NCI-H526 treated with DMSO at 0.1 percent for 48 hours (cell line): ENCODE measurements at regions not wholly inside any gene's neighbourhood (a gene's known extent, or its start where the extent isn't known, plus 50 kb on each side); places are given as distances from the start of the nearest gene placed in this dataset.
"Not testable (repeated sequence)": the region's sequence is repeated elsewhere in the genome, so short reads cannot be mapped to it uniquely, and the experiment has no call there.

Experiments
- DNase-seq: peaks from one replicate; lab custom pipeline; 2025; lab: John Stamatoyannopoulos, UW

DNA sequence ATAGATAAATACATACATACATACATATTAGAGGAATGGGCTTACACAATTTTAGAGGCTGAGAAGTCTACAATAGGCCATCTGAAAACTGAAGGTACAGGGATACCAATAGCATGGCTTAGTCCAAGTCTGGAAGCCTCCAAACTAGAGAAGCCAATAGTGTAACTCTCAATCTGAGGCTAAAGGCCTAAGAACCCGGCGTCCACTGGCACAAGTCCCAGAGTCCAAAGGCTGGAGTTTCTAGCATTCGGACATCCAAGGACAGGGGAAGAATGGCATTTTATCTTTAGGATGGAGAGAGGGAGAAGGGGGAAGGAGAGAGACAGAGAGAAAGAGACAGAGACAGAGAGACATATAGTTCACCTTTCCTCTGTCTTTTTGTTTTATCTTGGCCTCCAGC lies 63.7 kb upstream of the SYT4 start:
- no peak for DNase-seq

- no peak for DNase-seq
Measured at GRCh38 chr18:43350176-43350575, 72.9 kb upstream of the SYT4 start.

- no peak for DNase-seq
Measured at GRCh38 chr18:43364535-43364934, 87.2 kb upstream of the SYT4 start.

DNA sequence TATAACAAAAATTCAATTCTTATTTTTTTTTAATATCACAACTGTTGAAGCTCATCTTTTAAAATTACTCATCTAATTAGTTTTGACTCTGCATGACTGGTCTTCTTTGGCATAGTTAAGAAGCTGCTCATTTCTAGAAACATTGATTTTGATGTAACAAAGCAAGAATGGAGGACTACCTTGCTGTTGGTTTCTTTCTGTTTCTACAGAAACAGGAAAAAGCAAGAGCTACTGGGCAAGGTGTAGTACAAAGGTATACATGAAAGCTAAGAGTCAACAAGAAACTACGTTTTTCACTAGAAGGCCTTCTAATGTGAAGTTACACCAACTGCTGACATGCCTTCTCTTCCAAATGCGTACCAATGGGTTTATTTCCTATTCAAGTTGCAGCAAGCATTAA lies 90.6 kb upstream of the SYT4 start:
- DNase-seq: no peak

DNA sequence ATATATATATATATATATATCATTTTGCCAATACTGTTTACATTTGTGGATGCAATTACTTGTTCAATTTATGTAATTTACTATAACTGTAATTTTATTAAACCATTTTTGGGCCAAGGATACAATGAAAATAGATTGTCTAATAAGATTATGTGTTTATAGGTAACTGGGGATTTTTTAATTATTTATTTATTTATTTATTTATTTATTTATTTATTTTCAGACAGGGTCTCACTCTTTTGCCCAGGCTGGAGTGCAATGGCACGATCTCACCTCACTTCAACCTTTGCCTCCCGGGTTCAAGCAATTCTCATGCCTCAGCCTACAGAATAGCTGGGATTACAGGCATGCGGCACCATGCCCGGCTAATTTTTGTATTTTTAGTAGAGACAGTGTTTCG lies 92.0 kb upstream of the SYT4 start:
- not testable (repeated sequence) for DNase-seq

DNA sequence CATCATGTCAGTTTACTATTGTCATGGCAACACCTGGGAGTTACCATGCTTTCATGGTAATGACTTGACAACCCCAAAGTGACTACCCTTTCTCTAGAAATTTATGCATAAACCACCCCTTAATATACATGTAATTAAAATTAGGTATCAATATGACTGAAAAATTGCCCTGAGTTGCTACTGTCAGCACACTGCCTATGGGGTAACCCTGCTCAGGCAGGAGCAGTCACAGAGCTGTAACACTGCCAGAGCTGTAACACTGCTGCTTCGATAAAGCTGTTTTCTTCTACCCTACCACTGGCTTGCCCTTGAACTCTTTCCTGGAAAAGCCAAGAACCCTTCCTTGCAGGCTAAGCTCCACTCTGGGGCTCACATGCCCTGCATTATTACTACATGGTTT lies 95.5 kb upstream of the SYT4 start:
- no peak for DNase-seq

DNA sequence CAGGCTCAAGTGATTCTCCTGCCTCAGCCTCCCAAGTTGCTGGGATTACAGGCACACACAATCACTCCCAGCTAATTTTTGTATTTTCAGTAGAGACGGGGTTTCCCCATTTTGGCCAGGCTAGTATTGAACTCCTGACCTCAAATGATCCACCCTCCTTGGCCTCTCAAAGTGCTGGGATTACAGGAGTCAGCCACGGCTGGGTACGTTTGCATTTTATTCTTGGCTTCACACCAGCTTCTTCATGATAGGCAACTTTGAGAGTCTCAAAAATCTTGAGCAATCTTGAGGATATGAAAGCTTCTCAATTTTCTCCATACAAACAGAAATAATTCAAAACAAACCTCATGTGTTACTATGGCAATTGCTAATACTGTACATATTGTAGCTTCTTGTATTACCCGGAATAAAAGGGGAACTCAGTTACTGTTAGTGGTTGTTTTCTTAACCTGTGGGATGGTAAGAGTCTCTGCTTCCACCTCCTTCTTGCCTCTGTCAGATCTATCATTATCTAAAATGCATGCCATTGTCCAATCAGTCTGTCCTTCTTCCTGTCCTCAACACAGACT lies 102.9 kb upstream of the SYT4 start:
- DNase-seq: no peak

DNA sequence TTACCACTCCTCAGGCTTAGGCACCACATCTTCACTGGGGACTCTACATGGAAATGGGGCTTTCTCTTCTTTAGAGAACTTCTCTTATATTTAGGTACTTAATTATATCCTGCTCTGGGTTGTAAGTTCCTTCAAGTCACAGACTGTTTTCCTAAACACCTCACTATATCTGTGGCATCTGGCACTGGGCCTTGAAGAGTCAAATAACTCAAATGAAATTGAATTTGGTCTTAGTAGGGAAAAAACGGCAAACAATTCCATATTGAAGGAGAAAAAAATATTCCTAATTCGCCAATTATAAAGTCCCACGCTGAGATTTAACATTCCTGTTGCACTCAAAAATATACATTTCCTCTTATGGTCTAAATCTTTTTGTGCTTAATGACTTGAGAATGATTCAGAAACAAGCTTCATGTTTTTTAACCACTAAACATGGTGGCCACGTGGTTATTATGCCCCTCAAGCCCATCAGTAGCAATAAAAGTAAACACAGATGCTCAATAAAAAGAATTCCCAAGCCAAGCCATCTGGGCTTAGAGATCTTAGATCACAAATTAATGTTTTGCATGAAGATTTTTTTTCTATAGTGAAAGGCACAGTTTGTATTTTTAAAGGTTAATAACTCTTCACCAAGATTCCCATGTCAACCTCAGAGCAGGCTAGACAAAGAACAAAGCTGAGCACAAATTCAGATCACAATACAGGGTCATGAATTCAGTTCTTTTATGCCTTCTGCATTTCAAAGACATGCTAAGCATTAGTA lies 105.5 kb upstream of the SYT4 start:
- DNase-seq: no peak

- DNase-seq: no peak
Measured at GRCh38 chr18:43389163-43389562, 111.9 kb upstream of the SYT4 start.

DNA sequence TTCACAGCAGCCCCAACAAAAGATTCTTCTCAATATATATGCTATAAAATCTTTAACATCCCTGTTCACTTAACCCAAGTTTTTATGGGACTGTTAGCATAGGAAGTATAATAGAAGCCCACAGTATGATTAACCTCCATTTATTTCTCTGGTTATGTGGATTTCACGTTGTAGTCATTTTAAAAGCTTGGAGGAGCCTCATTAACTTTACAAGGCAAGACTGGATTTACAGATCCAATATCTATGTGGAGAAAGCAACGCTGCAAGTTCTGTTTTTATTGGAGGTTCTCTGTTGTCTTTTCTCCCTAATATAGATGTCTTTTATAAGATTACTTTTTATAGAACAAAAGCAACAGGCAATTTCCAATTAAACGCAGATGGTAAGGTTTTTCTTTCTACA lies 114.9 kb upstream of the SYT4 start:
- no peak for DNase-seq

GRCh38 chr18:43393174-43393573 lies 115.9 kb upstream of the SYT4 start:
- no peak for DNase-seq

DNA sequence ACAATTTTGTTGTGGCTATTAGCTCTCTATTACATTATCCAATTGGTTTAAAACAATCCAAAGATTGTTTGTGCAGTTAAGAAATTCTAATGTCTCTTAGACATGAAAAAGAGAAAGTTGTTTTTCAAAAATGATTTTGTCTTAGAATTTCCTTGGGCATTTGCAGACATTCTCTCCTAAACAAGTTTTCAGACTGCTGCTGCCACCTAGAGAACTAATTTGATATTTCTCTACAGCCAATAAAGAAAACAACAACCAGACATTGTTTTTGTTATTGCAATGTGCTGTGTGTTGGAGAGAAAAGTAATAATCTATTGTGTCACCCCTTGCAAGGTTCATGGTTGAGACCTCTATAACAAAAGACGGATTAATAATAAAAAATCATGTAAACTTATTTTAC lies 119.0 kb upstream of the SYT4 start:
- no peak for DNase-seq

GRCh38 chr18:43398601-43399000 lies 121.3 kb upstream of the SYT4 start:
- no peak for DNase-seq

DNA sequence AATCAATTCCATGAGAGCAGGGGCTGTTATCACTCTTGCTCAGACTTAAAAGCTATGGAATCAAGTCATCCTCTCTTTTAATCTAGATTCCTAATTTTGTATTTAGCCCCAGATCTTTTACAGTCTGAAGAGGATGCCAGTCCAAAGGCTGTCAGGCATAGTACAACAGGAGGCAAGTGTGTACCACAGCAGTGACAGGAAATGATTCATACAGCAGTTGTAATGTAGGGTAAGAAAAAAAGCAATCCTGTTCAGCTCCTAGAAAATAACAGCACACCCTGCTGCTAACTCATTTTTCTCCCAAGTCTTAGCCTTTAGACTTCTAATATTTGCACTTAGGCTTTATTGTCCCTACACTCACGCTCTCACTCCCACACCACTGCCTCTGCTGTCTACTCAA lies 127.8 kb upstream of the SYT4 start:
- DNase-seq: no peak

DNA sequence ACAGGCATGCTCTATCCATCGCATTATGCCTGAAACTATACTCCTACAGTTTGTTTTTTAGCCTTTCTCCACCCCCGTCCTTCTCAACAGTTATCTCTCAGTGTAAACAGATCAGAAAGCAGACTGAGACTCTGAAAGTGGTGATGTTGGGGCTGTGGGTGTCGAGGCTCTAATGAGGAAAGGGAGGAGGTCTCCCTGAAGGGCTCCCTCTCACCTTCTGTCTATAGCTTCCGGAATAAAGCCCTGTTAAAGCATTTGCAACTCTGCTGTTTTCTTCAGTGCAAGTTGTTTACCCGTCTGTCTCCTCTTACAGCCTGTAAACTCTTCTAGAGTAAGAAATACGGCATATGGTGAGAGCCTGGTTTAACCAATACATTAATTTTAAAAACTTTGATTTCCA lies 136.7 kb upstream of the SYT4 start:
- DNase-seq: no peak

- no peak for DNase-seq
Measured at GRCh38 chr18:43420091-43420490, 142.8 kb upstream of the SYT4 start.

DNA sequence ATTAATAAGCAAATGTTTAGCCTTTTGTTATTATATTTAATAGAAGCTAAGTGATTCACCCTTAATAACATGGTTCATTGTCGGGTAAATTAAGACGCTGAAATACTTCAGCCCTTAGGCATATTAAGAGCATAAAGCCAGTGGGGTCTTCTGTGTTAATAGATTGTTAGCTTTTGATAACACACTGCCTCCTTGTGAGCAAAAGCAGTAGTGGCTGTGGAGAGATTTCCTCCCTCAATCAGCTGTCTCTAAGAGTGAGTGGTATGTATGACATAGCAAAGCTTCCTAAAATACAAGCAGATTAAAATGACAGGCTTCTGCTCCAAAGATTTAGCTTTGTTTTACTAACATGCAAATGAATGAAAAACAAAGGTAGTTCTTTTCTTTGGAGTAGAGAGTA lies 143.7 kb upstream of the SYT4 start:
- DNase-seq: no peak

- no peak for DNase-seq
Measured at GRCh38 chr18:43422518-43422917, 145.2 kb upstream of the SYT4 start.

DNA sequence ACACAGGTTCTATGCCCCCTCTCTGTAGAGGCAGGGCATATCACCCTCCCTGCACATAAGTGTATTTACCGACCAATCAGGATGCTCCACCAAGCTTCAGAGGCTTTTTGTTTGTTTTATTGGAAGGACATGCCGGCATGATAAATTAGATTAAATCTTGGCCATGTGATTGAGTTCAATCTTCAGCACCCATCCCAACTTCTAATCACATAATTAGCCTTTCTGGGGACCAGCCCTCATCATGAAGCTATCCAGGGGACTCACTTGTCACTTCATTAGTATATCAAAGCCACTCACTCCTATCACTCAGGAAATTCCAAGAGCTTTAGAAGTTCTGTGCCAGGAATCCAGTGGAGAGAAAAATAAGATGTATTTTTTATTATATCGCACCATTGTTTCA lies 158.6 kb upstream of the SYT4 start:
- no peak for DNase-seq

GRCh38 chr18:43442131-43442530 lies 164.8 kb upstream of the SYT4 start:
- no peak for DNase-seq

GRCh38 chr18:43442571-43442970 lies 165.3 kb upstream of the SYT4 start:
- no peak for DNase-seq

- DNase-seq: no peak
Measured at GRCh38 chr18:43465483-43465882, 188.2 kb upstream of the SYT4 start.

GRCh38 chr18:43471873-43472272 lies 194.6 kb upstream of the SYT4 start:
- no peak for DNase-seq

- DNase-seq: no peak
Measured at GRCh38 chr18:43481069-43481468, 203.8 kb upstream of the SYT4 start.
